ENCODE measurements at regions not wholly inside any gene's neighbourhood (a gene's known extent, or its start where the extent isn't known, plus 50 kb on each side); places are given as distances from the start of the nearest gene placed in this dataset.

- CTCF ChIA-PET, result interaction anchor here (0.9 kb wide), 1 partner anchor 12 kb away, joined by 4 read pairs; no protein-coding TSS in a partner anchor
- no peaks in the 10 kb centered on the region; a peak in 1 of 4 replicates for H3K27me3 ChIP-seq (replicated peaks in 1 of 2; ENCODE audit: control insufficient read depth in 2 of 2, insufficient read depth in 2 of 2, low read length in 1 of 2)
- no peaks in the 10 kb centered on the region for H4K20me1 ChIP-seq (ENCODE audit: control insufficient read depth, insufficient read depth)
- SMC1A ChIA-PET (ENCODE audit: uncharacterized antibody, unreplicated experiment), result no interaction called here
- in situ Hi-C loops (cut with MboI), result no loop called here
- POLR2A ChIA-PET, result no interaction called here
- no peak overlapping the region for H3K27ac ChIP-seq (ENCODE audit: control insufficient read depth, insufficient read depth)
- H3K4me3 ChIP-seq, result no peak overlapping the region
- intact Hi-C loops (cut with micrococcal nuclease; ENCODE audit: unreplicated experiment), result no loop called here
- no peak overlapping the region for H2AFZ ChIP-seq (ENCODE audit: control insufficient read depth, low read depth, low read length)
- 41% methylated on average over 2 of the region's 2 CpGs for WGBS (ENCODE audit: insufficient coverage, insufficient replicate concordance, low lambda C conversion rate, missing lambda C conversion rate)
- H3K79me2 ChIP-seq (ENCODE audit: control insufficient read depth, insufficient read depth, low read length), result no peaks in the 10 kb centered on the region
- no peaks in the 10 kb centered on the region for H3K9me3 ChIP-seq (replicated peaks; ENCODE audit: control insufficient read depth, insufficient read depth, low read length)
- DNase-seq (ENCODE audit: low read depth, low spot score) (no peak), FAIRE-seq (no peak), ATAC-seq (no peak)
- H3K4me2 ChIP-seq (ENCODE audit: control insufficient read depth, insufficient read depth), result no peak overlapping the region
- TF ChIP-seq ZBTB4 (CRISPR knock-in tag; IDR thresholded peaks at IDR 0.05) (no peak), RUNX3 (IDR thresholded peaks at IDR 0.05; ENCODE audit: low read length) (no peak), IRF5 (IDR thresholded peaks at IDR 0.05; ENCODE audit: borderline replicate concordance) (no peak), ZNF622 (IDR thresholded peaks at IDR 0.05) (no peak), LARP7 (IDR thresholded peaks at IDR 0.05) (no peak), POU2F2 (IDR thresholded peaks at IDR 0.05; ENCODE audit: borderline replicate concordance, low read depth, low read length) (no peak), TBL1XR1 (IDR thresholded peaks at IDR 0.05; ENCODE audit: low read depth, low read length) (no peak), ZNF274 (IDR thresholded peaks at IDR 0.05; ENCODE audit: insufficient read depth, insufficient read length) (no peak), E2F8 (IDR thresholded peaks at IDR 0.05; ENCODE audit: low read depth, partially characterized antibody) (no peak), BACH1 (IDR thresholded peaks at IDR 0.05; ENCODE audit: borderline replicate concordance) (no peak), ATF2 (IDR thresholded peaks at IDR 0.05; ENCODE audit: low read length) (no peak), RAD21 (IDR thresholded peaks at IDR 0.05; ENCODE audit: insufficient read depth, low read depth, low read length) (no peak), RFX5 (IDR thresholded peaks at IDR 0.05; ENCODE audit: low read depth, low read length) (no peak), RELA (IDR thresholded peaks at IDR 0.05; ENCODE audit: borderline replicate concordance, partially characterized antibody) (no peak), POLR2AphosphoS5 (IDR thresholded peaks at IDR 0.05; ENCODE audit: low read length) (no peak)
- no peak overlapping the region for H3K9ac ChIP-seq (ENCODE audit: control insufficient read depth, insufficient read depth, low read length)
- no peaks in the 10 kb centered on the region for H3K4me1 ChIP-seq (ENCODE audit: control insufficient read depth, insufficient read depth, low read length)
- no TSS peak for BruUV-seq (replicated peaks)
- RAD21 ChIA-PET (ENCODE audit: unreplicated experiment), result no interaction called here
- no peaks in the 10 kb centered on the region for H3K36me3 ChIP-seq (ENCODE audit: control insufficient read depth in 2 of 2, insufficient read depth in 2 of 2, low read length in 1 of 2)
Measured at GRCh38 chr5:154134499-154134898, 56.0 kb upstream of the GALNT10 start.

Data from GM12878 (cell line).